ENCODE measurements at regions not wholly inside any gene's neighbourhood (a gene's known extent, or its start where the extent isn't known, plus 50 kb on each side); places are given as distances from the start of the nearest gene placed in this dataset.
"Not testable (repeated sequence)": the region's sequence is repeated elsewhere in the genome, so short reads cannot be mapped to it uniquely, and the experiment has no call there.

DNA sequence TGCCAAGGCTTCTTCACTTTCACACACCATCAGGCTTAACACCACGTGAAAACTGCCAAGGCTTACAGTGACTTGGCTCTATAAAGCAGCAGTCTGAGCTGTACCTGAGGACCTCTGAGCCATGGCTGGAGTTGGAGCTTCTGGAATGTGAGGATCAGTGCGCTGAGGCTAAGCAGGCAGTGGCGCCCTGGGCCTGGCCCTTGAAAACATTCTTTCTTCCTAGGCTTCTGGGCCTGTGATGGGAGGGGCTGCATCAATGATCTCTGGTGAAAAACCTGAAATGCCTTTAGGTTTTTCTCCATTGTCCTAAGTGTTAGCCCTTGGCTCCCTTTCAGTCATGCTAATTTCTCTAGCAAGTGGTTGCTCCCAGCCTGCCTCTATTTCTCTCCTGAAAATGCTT lies 192.5 kb upstream of the PCDH20 start:
- no peak for DNase-seq (ENCODE audit: low spot score)

DNA sequence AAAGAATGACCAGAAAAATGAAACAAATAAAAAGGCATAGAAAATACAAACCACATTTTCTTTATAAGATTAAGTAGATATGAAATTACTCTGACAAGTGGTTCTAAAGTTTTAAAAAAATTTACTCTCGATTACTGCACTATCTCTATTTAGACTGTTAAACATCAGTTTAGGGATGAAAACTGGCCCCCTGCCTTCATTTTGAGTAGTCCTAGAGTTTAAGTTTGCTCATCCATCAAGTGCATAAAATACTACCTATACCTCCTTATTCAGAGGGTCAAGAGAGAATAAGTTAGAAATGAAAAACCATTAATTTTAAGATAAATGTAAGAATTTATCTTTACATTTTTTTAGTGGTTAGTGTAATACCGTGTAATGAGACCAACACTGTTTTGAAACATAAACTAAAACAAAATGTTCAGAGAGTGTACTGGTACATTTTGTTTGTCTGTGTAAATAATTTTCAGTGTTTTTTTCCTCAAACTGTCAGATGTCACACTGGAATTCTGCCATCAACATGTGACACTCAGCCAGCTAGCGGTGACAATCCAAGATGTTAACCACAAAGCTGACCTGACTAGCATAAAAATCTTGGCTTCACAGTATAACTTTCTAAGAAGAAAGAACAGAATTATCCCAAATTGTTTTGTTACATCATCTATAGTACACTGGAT lies 184.8 kb upstream of the PCDH20 start:
- no peak for DNase-seq (ENCODE audit: low spot score)

DNA sequence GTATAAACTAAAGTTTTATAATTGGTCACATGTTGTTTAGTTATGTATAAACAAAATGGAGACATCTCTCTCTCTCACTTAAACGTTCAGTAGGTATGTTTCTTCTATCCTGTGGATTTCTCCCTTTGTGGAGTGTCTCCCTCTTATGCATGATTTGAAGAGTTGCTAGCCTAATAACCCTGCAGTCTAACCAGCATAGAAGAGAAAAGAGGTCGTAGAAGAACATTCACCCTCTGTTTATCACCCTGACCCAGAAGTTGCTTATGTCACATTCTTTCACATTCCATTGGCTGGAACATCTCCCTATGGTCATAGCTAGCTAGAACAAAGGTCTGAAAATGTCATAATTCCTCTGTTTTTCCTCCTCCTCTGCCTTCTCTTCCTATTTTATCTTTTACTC lies 176.8 kb upstream of the PCDH20 start:
- DNase-seq (ENCODE audit: low spot score) = no peak

DNA sequence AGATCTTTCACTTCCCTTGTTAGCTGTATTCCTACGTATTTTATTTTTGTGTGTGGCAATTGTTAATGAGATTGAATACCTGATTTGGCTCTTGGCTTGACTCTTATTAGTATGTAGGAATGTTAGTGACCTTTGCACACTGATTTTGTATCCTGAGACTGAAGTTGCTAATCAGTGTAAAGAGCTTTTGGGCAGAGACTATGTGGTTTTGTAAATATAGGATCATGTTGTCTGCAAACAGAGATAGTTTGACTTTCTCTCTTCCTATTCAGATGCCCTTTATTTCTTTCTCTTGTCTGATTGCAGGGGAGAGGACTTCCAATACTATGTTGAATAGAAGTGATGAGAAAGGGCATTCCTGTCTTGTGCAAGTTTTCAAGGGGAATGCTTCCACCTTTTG lies 160.3 kb upstream of the PCDH20 start:
- no peak for DNase-seq (ENCODE audit: low spot score)

DNA sequence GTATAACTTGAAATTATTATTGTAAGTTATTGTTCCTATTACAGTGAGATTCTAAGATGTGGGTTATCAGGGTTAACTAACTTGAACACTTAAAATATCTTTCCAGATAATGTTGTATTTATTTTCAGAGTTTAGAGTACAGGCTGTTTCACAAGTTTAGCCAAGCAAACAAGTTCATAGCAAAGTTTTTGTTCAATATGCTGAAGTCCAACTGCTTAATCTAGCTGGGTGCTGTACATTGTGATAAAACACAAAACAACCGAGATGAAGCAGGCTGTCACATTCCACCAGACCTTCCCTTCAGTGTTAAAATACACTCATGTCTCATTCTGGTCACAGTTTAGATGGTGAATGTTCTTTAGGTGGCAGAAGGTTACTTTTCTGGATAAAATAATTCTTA lies 148.0 kb upstream of the PCDH20 start:
- DNase-seq (ENCODE audit: low spot score) = no peak

DNA sequence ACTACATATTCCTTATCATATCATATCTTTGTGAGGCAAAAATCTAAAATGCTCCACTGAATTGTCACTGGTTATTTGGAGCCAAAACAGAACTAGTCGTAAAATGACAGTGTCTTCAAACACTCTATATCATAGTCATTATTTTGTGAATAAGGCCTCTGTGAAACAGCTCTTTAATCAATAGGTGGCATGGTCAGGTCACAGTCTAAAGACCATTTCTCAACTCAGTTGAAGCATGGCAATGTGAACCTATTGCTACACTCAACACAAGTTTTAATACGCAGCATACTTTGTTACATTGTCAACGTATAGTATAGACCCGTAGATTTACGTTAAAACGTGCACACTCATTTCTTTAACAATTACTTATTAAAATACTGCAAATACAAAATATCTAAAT lies 131.3 kb upstream of the PCDH20 start:
- peak; percentile 76 for DNase-seq (ENCODE audit: low spot score)

DNA sequence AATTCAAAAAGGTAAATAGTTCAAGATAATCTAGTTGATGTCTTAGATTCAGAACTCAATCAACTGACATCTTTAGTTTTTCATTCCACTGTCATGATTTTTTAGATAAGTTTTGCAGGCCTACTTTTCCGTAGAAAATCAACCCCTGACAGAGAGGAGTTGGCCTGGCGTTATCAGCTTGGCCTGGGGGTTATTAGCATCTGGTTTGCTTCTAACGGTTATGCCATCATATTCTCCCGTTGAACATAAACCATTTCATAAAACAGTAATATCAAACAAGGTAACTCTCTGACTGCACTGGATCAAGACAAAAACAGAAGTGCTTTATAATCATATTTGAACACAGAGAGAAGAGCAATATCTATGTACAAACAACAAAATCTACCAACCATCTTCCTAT lies 130.8 kb upstream of the PCDH20 start:
- peak; percentile 91 for DNase-seq (ENCODE audit: low spot score)

DNA sequence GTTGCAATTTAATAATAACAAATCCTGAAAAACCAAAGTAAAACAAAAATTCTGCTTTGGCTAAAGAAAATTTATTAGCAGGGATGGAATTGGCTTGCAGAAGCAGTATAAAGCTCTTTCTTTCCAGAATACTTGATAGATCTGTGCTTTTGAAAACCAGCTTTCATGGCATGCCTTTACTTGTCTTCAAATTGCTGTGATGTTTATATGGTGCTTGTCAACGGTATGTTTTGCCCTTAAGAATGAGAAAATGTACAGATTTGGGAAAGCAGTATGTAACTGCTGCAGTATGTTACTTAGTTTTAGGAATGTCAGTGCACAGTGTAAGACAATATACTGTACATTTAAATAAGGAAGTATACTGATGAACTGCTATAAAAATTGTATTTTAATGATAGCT lies 120.8 kb upstream of the PCDH20 start:
- no peak for DNase-seq (ENCODE audit: low spot score)

DNA sequence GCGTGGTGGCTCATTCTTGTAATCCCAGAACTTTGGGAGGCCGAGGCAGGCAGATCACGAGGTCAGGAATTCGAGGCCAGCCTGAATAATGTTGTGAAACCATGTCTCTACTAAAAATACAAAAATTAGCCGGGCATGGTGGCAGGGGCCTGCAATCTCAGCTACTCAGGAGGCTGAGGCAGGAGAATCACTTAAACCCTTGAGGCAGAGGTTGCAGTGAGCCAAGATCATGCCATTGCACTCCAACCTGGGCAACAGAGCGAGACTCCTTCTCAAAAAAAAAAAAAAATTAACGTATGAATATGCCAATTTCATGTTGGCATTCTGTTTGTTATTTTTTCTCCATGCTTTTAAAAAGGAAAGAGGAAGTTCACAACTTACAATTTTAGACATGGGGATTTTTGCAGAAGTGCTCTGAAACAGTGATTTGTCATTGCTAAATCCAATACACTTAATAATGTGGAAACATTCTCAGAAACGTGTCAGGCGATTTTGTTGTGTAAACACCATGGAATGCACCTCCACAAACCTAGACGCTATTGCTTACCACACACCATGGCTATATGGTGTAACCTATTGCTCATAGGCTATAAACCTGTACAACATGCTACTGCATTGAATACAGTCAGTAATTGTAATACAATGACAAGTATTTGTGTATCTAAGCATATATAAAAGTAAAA lies 115.9 kb upstream of the PCDH20 start:
- no peak for DNase-seq (ENCODE audit: low spot score)

DNA sequence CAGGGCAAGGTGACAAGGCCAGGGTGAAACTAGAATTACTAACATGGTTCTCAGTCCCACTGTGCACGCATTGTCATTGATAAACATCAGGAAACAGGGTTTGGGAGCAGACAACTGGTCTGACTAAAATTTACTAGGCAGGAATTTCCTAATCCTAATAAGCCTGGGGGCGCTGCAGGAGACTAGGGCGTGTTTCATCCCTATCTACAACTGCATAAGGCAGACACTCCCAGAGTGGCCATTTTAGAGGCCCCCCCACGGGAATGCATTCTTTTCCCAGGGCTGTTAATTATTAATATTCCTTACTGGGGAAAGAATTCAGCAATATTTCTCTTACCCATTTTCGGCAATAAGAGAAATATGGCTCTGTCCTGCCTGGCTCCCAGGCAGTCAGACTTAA lies 103.6 kb upstream of the PCDH20 start:
- DNase-seq (ENCODE audit: low spot score) = not testable (repeated sequence)

DNA sequence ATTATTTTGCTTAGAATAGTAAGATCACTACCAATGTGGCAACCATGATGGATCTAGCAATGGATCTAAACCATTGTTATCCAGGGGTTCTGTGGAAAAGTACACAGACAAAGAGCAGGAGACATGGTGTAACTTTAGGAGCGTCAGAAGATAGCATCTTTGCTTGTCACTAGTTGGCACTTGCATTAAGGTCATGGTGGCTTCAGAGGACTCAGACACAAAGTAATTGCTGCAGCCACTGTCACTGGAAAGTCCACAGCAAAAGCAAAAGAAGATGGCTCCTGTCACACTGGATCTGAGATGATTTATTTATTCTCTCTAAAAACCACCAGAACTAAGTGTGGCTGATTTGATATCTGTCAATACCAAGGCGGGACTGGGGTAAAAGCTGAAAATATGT lies 93.3 kb upstream of the PCDH20 start:
- DNase-seq (ENCODE audit: low spot score) = peak; percentile 60

DNA sequence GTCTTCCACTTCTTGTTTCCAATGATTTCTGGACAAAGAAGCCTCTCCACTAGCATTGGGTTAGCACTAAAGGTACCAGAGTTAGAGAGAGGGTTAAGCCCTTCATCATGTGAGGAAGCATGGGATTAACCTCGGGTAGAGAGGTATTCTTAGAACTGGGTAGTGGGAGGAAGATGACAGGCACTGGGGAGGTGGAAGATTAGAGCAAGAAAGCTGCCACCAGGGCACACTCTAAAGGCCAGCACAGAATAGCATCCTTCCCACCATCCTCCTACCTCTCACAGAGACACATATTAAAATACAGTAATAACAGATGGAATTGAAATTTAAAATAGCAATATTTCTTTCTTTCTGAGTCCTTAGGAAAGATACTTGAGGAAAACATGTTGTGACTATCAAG lies 84.5 kb upstream of the PCDH20 start:
- no peak for DNase-seq (ENCODE audit: low spot score)

DNA sequence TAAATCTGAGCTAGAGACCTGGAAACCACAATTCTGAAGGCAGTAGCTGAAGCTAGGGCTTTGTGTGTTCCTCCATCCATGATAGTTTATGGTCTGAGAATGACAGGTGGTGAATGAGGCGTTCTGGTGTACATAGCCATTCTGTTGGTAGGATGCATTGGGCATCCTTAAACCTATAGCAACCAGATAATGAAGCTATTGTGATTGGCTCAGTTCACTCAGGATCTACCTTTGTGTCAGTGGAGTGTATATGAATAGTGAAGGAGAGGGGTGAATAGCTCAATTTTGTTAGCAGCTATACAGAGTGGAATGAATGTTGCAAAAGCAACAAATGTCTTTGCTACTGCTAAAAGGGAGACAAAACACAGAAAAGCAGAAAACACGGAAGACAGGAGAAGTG lies 80.0 kb upstream of the PCDH20 start:
- no peak for DNase-seq (ENCODE audit: low spot score)

DNA sequence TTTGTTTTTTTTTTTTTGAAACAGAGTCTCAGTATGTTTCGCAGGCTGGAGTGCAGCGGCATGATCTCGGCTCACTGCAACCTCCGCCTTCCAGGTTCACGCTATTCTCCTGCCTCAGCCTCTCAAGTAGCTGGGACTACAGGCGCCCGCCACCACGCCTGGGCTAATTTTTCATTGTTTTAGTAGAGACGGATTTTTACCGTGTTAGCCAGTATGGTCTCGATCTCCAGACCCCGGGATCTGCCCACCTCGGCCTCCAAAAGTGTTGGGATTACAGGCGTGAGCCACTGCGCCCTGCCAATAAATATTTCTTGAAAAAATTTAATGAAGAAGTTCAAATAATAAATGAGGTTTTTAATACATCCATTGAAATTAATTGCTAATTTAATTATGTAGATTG lies 77.9 kb upstream of the PCDH20 start:
- DNase-seq (ENCODE audit: low spot score) = not testable (repeated sequence)

DNA sequence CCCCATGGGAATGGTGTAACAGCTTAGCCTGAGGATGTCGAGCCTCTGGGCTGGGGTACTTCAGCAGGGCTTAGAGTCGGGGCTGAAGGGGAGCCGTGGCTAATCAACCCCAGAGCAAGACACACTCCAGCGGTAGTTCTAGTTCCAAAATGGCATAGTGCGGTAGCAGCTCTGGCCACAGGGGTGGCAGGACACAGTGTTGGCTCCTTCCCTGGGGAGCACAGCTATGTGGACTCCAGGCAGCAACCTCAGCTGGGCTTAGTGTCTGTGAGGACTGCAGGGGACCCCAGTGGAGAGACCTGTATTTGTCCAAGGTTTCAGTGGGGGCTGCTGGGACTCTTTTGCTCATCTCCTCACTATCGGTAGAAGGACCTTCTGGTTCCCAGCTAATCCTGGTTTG lies 70.8 kb upstream of the PCDH20 start:
- no peak for DNase-seq (ENCODE audit: low spot score)

DNA sequence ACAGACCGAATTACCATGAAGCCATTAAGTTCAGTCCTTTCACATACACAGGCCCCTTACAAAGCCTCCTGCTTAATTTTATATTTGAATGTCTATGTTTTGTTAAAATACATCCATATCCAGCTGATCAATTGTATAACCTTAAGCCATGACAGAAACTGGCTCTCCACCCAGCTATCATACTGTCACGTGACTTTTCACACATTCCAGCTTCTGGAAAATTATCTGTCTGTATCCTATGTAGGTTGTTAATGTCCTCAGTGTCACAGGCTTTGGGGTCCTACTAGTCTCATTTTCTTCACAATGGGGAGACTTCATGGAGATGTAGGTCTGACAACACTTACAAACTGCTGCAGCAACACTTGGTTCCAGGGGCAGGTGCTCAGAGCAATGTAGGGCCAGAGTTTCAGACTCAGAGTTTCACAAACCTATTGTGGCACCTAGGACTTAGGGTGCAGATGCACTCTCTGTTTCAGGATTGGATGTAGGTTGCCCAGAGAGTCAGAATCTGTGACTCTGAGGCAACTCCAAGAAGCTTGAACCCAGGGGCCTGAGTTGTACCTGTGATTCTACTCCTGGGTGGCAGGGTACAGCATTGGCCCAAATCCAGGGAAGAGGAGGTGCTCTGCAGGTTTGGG lies 69.6 kb upstream of the PCDH20 start:
- no peak for DNase-seq (ENCODE audit: low spot score)

DNA sequence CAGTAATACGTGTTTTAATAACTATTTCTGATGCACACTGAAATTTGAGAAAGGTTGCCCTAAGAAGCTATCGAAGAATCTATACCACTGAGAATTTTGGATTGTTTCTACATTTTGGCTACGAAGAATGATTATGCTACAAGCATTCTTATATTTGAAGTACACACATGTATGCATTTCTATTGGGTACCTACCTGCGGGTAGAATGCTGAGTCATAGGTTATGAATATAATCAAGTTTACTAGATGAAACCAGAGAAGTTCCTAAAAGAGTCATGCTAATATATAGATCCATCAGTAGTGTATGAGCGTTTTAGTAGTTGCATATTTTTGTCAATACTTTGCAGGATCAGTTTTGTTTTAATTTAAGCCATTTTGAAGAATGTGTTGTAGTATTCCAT lies 62.0 kb upstream of the PCDH20 start:
- no peak for DNase-seq (ENCODE audit: low spot score)

DNA sequence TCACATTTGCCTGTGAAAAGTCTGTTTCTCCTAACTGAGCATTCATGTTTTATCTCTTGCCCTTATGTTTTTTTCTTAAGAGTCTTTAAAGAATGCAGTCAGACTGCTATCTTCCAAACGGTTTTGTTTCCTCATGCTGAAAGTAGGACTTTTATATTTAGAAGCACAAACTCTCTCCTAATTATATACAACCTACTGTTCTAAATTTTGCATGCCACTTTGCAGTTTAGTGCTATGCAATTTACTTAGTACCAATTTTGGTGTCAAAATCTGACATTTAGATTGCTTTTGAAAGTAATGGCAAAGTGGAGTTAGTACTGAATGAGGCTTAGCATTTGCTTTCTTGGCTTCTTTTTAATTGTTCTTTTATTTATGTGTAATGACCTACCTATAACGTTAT lies 55.1 kb upstream of the PCDH20 start:
- DNase-seq (ENCODE audit: low spot score) = no peak

DNA sequence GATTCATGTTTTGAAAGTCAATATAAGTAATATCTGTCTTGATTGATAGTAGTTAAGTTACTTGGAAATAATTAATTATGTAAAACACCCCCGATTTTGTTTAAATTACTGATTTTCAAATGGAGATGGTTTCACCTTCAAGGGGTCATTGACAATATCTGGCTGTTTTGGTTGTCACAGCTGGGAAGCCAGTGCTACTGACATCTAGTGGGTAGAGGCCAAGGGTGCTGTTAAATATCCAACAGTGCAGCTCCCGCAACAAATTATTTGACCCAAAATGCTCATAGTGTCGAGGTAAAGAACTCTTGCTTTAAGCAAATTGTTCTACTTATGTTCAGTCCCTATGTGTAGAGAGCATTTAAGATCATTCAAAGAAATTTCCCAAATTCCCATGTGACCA lies 50.6 kb upstream of the PCDH20 start:
- no peak for DNase-seq (ENCODE audit: low spot score)

Data from SK-N-DZ (cell line).